ENCODE measurements at regions not wholly inside any gene's neighbourhood (a gene's known extent, or its start where the extent isn't known, plus 50 kb on each side); places are given as distances from the start of the nearest gene placed in this dataset.

- no peaks in the 10 kb centered on the region for H4K20me1 ChIP-seq (ENCODE audit: insufficient read depth)
- H3K4me3 ChIP-seq (ENCODE audit: low read depth in 2 of 2, low read length in 1 of 2): no peak overlapping the region
- no peak overlapping the region for H3K4me2 ChIP-seq
- ChIA-PET CTCF (no interaction called here), POLR2A (no interaction called here)
- no peaks in the 10 kb centered on the region for H3K79me2 ChIP-seq (ENCODE audit: insufficient read depth)
- no peak overlapping the region for H2AFZ ChIP-seq (ENCODE audit: low read depth)
- 56% methylated on average over 6 of the region's 6 CpGs for WGBS (ENCODE audit: low lambda C conversion rate)
- no peaks in the 10 kb centered on the region for H3K9me3 ChIP-seq
- H3K9me2 ChIP-seq: no peaks in the 10 kb centered on the region
- no peak for DNase-seq
- no peaks in the 10 kb centered on the region; the same call in 1 of the 2 replicates for H3K27me3 ChIP-seq (ENCODE audit: insufficient read depth)
- H3K27ac ChIP-seq (ENCODE audit: low read depth in 2 of 2, low read length in 1 of 2): no peak overlapping the region
- no peaks in the 10 kb centered on the region for H3K4me1 ChIP-seq (ENCODE audit: control insufficient read depth in 1 of 2, insufficient read depth in 2 of 2, low read depth in 1 of 2, low read length in 1 of 2)
- TF ChIP-seq NRF1 (IDR thresholded peaks at IDR 0.05; ENCODE audit: low read depth, low read length) (no peak), RXRA (IDR thresholded peaks at IDR 0.05; ENCODE audit: borderline replicate concordance, low read depth) (no peak), FOSL2 (IDR thresholded peaks at IDR 0.05; ENCODE audit: borderline replicate concordance, low read depth) (no peak), RCOR1 (IDR thresholded peaks at IDR 0.05; ENCODE audit: low read length) (no peak), EP300 (IDR thresholded peaks at IDR 0.05; ENCODE audit: borderline replicate concordance in 1 of 2, low read depth in 1 of 2, low read length in 1 of 2) (no peak), RAD21 (IDR thresholded peaks at IDR 0.05; ENCODE audit: low read length) (no peak), GABPA (IDR thresholded peaks at IDR 0.05; ENCODE audit: low read depth) (no peak), JUND (IDR thresholded peaks at IDR 0.05) (no peak), USF2 (IDR thresholded peaks at IDR 0.05; ENCODE audit: borderline replicate concordance, low read depth, low read length) (no peak), TEAD4 (IDR thresholded peaks at IDR 0.05; ENCODE audit: borderline replicate concordance, insufficient read depth) (no peak), IRF3 (IDR thresholded peaks at IDR 0.05; ENCODE audit: low read depth, low read length) (no peak), GATA2 (CRISPR knock-in tag; IDR thresholded peaks at IDR 0.05) (no peak), SIN3A (IDR thresholded peaks at IDR 0.05; ENCODE audit: borderline replicate concordance, low read depth, low read length) (no peak)
- no peak overlapping the region for H3K9ac ChIP-seq
- no peaks in the 10 kb centered on the region for H3F3A ChIP-seq (replicated peaks; ENCODE audit: insufficient read depth)
- no peaks in the 10 kb centered on the region for H3K36me3 ChIP-seq (replicated peaks in 1 of 2; ENCODE audit: control insufficient read depth in 1 of 2, insufficient read depth in 2 of 2, low read length in 1 of 2)
These were observed 52.5 kb upstream of the COMTD1 start for GRCh38 chr10:75288140-75288711.

DNA sequence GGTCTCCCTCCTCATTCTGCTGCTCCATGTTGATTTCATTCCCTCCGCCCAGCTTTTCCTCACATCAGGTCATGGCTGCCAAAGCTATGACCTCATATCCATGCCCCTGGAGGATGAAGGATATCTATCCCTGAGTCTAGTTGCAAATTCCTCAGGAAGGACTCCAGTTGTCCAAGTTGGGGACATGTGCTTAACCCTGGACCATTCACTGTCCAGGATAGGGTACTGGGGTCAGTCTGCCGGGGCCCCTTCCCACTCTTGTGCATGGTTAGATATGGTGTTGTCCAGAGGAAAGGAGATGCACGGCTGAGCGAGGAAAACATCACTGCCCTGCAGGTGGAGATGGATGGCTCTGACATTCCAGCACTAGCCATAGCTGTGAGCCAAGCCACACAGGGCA is 51.9 kb upstream of the COMTD1 start:
- Histone ChIP-seq H2AFZ (ENCODE audit: low read depth) (no peak overlapping the region), H3K4me2 (no peak overlapping the region), H3K4me1 (ENCODE audit: control insufficient read depth in 1 of 2, insufficient read depth in 2 of 2, low read depth in 1 of 2, low read length in 1 of 2) (no peaks in the 10 kb centered on the region), H3F3A (replicated peaks; ENCODE audit: insufficient read depth) (no peaks in the 10 kb centered on the region), H3K36me3 (replicated peaks in 1 of 2; ENCODE audit: control insufficient read depth in 1 of 2, insufficient read depth in 2 of 2, low read length in 1 of 2) (no peaks in the 10 kb centered on the region), H3K9me2 (no peaks in the 10 kb centered on the region), H3K4me3 (ENCODE audit: low read depth in 2 of 2, low read length in 1 of 2) (no peak overlapping the region), H3K27me3 (ENCODE audit: insufficient read depth) (no peaks in the 10 kb centered on the region; the same call in 1 of the 2 replicates), H3K9me3 (no peaks in the 10 kb centered on the region), H4K20me1 (ENCODE audit: insufficient read depth) (no peaks in the 10 kb centered on the region), H3K27ac (ENCODE audit: low read depth in 2 of 2, low read length in 1 of 2) (no peak overlapping the region), H3K79me2 (ENCODE audit: insufficient read depth) (no peaks in the 10 kb centered on the region), H3K9ac (no peak overlapping the region)
- 80% methylated on average over 3 of the region's 4 CpGs for WGBS (ENCODE audit: low lambda C conversion rate)
- no peak for DNase-seq
- no peak for TF ChIP-seq JUND (IDR thresholded peaks at IDR 0.05)
- ChIA-PET CTCF (no interaction called here), POLR2A (no interaction called here)

Data from SK-N-SH (cell line).